Islet precursor cell (in vitro differentiated cells): ENCODE measurements at regions not wholly inside any gene's neighbourhood (a gene's known extent, or its start where the extent isn't known, plus 50 kb on each side); places are given as distances from the start of the nearest gene placed in this dataset.

Experiments used
- DNase-seq: peaks from one replicate; pipeline ENCODE4 v3.0.0-alpha.2; 2018

GRCh38 chr3:64385277-64385676, 160.0 kb upstream of the PRICKLE2 start:
- no peak for DNase-seq

GRCh38 chr3:64384561-64384960, 159.3 kb upstream of the PRICKLE2 start:
- DNase-seq = no peak

- no peak for DNase-seq
These were observed 156.9 kb upstream of the PRICKLE2 start for GRCh38 chr3:64382153-64382552.

GRCh38 chr3:64381367-64381766, 156.1 kb upstream of the PRICKLE2 start:
- no peak for DNase-seq

GRCh38 chr3:64380546-64380945, 155.3 kb upstream of the PRICKLE2 start:
- no peak for DNase-seq

GRCh38 chr3:64379221-64379620, 154.0 kb upstream of the PRICKLE2 start:
- peak; percentile 14 for DNase-seq

GRCh38 chr3:64377942-64378341, 152.7 kb upstream of the PRICKLE2 start:
- DNase-seq = peak; percentile 23

- DNase-seq = no peak
These were observed 150.5 kb upstream of the PRICKLE2 start for GRCh38 chr3:64375737-64376136.

- DNase-seq = no peak
These were observed 144.1 kb upstream of the PRICKLE2 start for GRCh38 chr3:64369390-64369789.

- peak; percentile 73 for DNase-seq
These were observed 143.2 kb upstream of the PRICKLE2 start for GRCh38 chr3:64368257-64369020.

GRCh38 chr3:64365877-64366276, 140.6 kb upstream of the PRICKLE2 start:
- peak; percentile 24 for DNase-seq

- peak; percentile 9 for DNase-seq
These were observed 138.6 kb upstream of the PRICKLE2 start for GRCh38 chr3:64363842-64364241.

GRCh38 chr3:64361962-64362735, 136.9 kb upstream of the PRICKLE2 start:
- DNase-seq = peak; percentile 10

GRCh38 chr3:64361036-64361435, 135.8 kb upstream of the PRICKLE2 start:
- peak; percentile 13 for DNase-seq

GRCh38 chr3:64360280-64360679, 135.0 kb upstream of the PRICKLE2 start:
- DNase-seq = peak; percentile 29

GRCh38 chr3:64359735-64360134, 134.5 kb upstream of the PRICKLE2 start:
- DNase-seq = peak; percentile 13

GRCh38 chr3:64358853-64359252, 133.6 kb upstream of the PRICKLE2 start:
- peak; percentile 44 for DNase-seq

- DNase-seq = no peak
These were observed 132.9 kb upstream of the PRICKLE2 start for GRCh38 chr3:64358176-64358575.

- DNase-seq = no peak
These were observed 132.2 kb upstream of the PRICKLE2 start for GRCh38 chr3:64357481-64357880.

- DNase-seq = peak; percentile 86
These were observed 130.1 kb upstream of the PRICKLE2 start for GRCh38 chr3:64355401-64355807.

- peak; percentile 58 for DNase-seq
These were observed 129.7 kb upstream of the PRICKLE2 start for GRCh38 chr3:64354956-64355355.

GRCh38 chr3:64354221-64354620, 129.0 kb upstream of the PRICKLE2 start:
- no peak for DNase-seq

GRCh38 chr3:64353226-64353625, 128.0 kb upstream of the PRICKLE2 start:
- no peak for DNase-seq

- no peak for DNase-seq
These were observed 127.3 kb upstream of the PRICKLE2 start for GRCh38 chr3:64352639-64352992.
